Left lung (tissue), 4 donors: ENCODE measurements at regions not wholly inside any gene's neighbourhood (a gene's known extent, or its start where the extent isn't known, plus 50 kb on each side); places are given as distances from the start of the nearest gene placed in this dataset.

ENCODE experiments used
- ATAC-seq: fragments of 200-7000 bp; cut with Tn5 transposase; one replicate; pipeline ENCODE4 v1.9.1; 2020; ENCODE audit warnings: moderate library complexity
- DNase-seq, 4 donors: peaks; one replicate each; pipeline ENCODE4 v3.0.0-alpha.2; 2013 to 2020
- H3K27ac ChIP-seq, 2 donors: fragments of 200-600 bp; sonication (generic) in 1 of 2; one replicate each; pipeline versions ENCODE4 v1.5.0 to v1.8.0; 2020 to 2021
- H3K27me3 ChIP-seq, 2 donors: fragments of 200-600 bp; sonication (generic) in 1 of 2; one replicate each; pipeline versions ENCODE4 v1.5.0 to v1.8.0; 2020 to 2021
- H3K36me3 ChIP-seq, 2 donors: fragments of 200-600 bp; sonication (generic) in 1 of 2; one replicate each; pipeline versions ENCODE4 v1.5.0 to v1.8.0; 2020 to 2021
- H3K4me1 ChIP-seq, 2 donors: fragments of 200-600 bp; one replicate each; pipeline ENCODE4 v1.8.0; 2021
- H3K4me3 ChIP-seq, 2 donors: fragments of 200-600 bp; sonication (generic) in 1 of 2; one replicate each; pipeline versions ENCODE4 v1.5.0 to v1.8.0; 2020 to 2021; ENCODE audit warnings: mild to moderate bottlenecking in 1 of 2
- H3K9me3 ChIP-seq, 2 donors: fragments of 200-600 bp; sonication (generic) in 1 of 2; one replicate each; pipeline versions ENCODE4 v1.5.0 to v1.8.0; 2020 to 2021
- CTCF ChIP-seq, 2 donors: fragments of 200-600 bp; sonication (generic) in 1 of 2; IDR thresholded peaks; one replicate each; pipeline versions ENCODE4 v1.5.0 to v1.8.0; 2021; ENCODE audit warnings: antibody characterized with exemption in 2 of 2
- intact Hi-C, 2 donors: fragments of 100-400 bp; cut with DNase I; formaldehyde crosslinking; loops; one replicate each; pipeline versions ENCODE4 v1.11.2 to v1.14.2; 2022
- donor health status: DM: no; HTN: yes; CAD: no.
- donor health status: DM: no; HTN: no; CAD: no.

GRCh38 chr1:218702775-218703174, 357.6 kb downstream of the TGFB2 start:
- intact Hi-C loops: no loop called here
- ATAC-seq: no peak

GRCh38 chr1:218703836-218704235, 358.7 kb downstream of the TGFB2 start:
- DNase-seq (no peak), ATAC-seq (no peak)
- Histone ChIP-seq H3K27me3 (no peaks in the 10 kb centered on the region), H3K36me3 (no peaks in the 10 kb centered on the region), H3K27ac (no peak overlapping the region), H3K4me3 (no peak overlapping the region), H3K9me3 (no peaks in the 10 kb centered on the region), H3K4me1 (no peaks in the 10 kb centered on the region)
- intact Hi-C loops: no loop called here
- TF ChIP-seq CTCF (IDR thresholded peaks at IDR 0.05): no peak

More at GRCh38 chr1:218702775-218703174, 357.6 kb downstream of the TGFB2 start:
- Histone ChIP-seq H3K4me3 (no peak overlapping the region), H3K27ac (no peak overlapping the region), H3K36me3 (no peaks in the 10 kb centered on the region), H3K4me1 (no peaks in the 10 kb centered on the region), H3K9me3 (no peaks in the 10 kb centered on the region), H3K27me3 (no peaks in the 10 kb centered on the region)
- no peak for TF ChIP-seq CTCF (IDR thresholded peaks at IDR 0.05)
- no peak for DNase-seq

GRCh38 chr1:218705391-218705790, 360.3 kb downstream of the TGFB2 start:
- no peak overlapping the region for H3K4me3 ChIP-seq
- H3K27me3 ChIP-seq: no peaks in the 10 kb centered on the region
- H3K36me3 ChIP-seq: no peaks in the 10 kb centered on the region
- no peaks in the 10 kb centered on the region for H3K4me1 ChIP-seq
- DNase-seq (no peak), ATAC-seq (no peak)
- intact Hi-C loops: no loop called here
- no peaks in the 10 kb centered on the region for H3K9me3 ChIP-seq
- no peak overlapping the region for H3K27ac ChIP-seq
- TF ChIP-seq CTCF (IDR thresholded peaks at IDR 0.05): no peak

- no peak overlapping the region for H3K4me3 ChIP-seq
- no peaks in the 10 kb centered on the region for H3K27me3 ChIP-seq
- ATAC-seq: peak; percentile 91
- no peak for DNase-seq
- peak overlapping the region in 1 of 2 donors; percentile 4 for H3K27ac ChIP-seq
- no peaks in the 10 kb centered on the region for H3K9me3 ChIP-seq
- intact Hi-C loops: no loop called here
- no peaks in the 10 kb centered on the region for H3K4me1 ChIP-seq
- H3K36me3 ChIP-seq: no peaks in the 10 kb centered on the region
- no peak for TF ChIP-seq CTCF (IDR thresholded peaks at IDR 0.05)
These were observed 361.1 kb downstream of the TGFB2 start for GRCh38 chr1:218705911-218706893.

GRCh38 chr1:218711001-218711400, 365.9 kb downstream of the TGFB2 start:
- Histone ChIP-seq H3K27me3 (no peaks in the 10 kb centered on the region), H3K27ac (no peak overlapping the region), H3K4me3 (no peak overlapping the region), H3K4me1 (no peaks in the 10 kb centered on the region), H3K9me3 (no peaks in the 10 kb centered on the region), H3K36me3 (no peaks in the 10 kb centered on the region)
- ATAC-seq: no peak
- TF ChIP-seq CTCF (IDR thresholded peaks at IDR 0.05): no peak
- intact Hi-C loops: no loop called here
- no peak for DNase-seq
